ENCODE measurements at regions not wholly inside any gene's neighbourhood (a gene's known extent, or its start where the extent isn't known, plus 50 kb on each side); places are given as distances from the start of the nearest gene placed in this dataset.

DNA sequence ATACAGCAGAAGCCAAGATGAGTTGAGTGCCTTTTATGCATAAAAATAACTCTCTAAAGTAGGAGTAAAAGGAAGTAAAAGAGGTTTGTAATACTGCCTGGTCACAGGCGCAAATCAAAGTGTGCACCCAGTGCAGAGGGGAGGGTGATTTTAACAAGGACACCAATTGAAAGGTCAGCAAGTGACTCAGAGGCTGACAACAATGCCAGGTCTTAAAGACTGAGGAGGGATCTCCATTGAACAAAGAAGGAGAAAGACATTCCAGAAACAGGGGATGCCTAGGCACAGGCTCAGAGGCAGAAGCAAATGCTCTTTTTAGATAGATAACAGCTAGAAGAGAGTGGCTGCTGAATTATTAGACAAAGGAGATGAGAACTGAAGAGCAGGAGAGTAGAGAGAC, 297.4 kb upstream of the VCX start:
- Histone ChIP-seq H3K4me3 (replicated peaks in 1 of 4; ENCODE audit: control extremely low read depth in 1 of 4, insufficient read depth in 1 of 4, low read depth in 3 of 4, low read length in 4 of 4) (no peak overlapping the region), H3K4me1 (ENCODE audit: control insufficient read depth, extremely low read depth, insufficient read depth, low read length) (no peaks in the 10 kb centered on the region), H3K9me3 (ENCODE audit: control insufficient read depth, insufficient read depth, low read depth, low read length) (no peaks in the 10 kb centered on the region), H2AFZ (ENCODE audit: low read length) (no peak overlapping the region), H3K27me3 (ENCODE audit: control insufficient read depth, insufficient read depth, low read length) (no peaks in the 10 kb centered on the region), H3K36me3 (ENCODE audit: control insufficient read depth, insufficient read depth, low read length) (no peaks in the 10 kb centered on the region), H3K27ac (ENCODE audit: insufficient read depth, low read length) (no peak overlapping the region), H3K9ac (ENCODE audit: insufficient read depth, low read length) (no peak overlapping the region), H3K4me2 (ENCODE audit: extremely low read depth, insufficient read depth, low read length) (no peak overlapping the region), H4K20me1 (ENCODE audit: control insufficient read depth, extremely low read depth, insufficient read depth, low read length) (no peaks in the 10 kb centered on the region), H3K79me2 (ENCODE audit: control insufficient read depth, insufficient read depth, low read length) (no peaks in the 10 kb centered on the region)
- no peak for TF ChIP-seq EZH2 (IDR thresholded peaks at IDR 0.05; ENCODE audit: low read length, missing control alignments)
- TF ChIP-seq, protein P1, sequence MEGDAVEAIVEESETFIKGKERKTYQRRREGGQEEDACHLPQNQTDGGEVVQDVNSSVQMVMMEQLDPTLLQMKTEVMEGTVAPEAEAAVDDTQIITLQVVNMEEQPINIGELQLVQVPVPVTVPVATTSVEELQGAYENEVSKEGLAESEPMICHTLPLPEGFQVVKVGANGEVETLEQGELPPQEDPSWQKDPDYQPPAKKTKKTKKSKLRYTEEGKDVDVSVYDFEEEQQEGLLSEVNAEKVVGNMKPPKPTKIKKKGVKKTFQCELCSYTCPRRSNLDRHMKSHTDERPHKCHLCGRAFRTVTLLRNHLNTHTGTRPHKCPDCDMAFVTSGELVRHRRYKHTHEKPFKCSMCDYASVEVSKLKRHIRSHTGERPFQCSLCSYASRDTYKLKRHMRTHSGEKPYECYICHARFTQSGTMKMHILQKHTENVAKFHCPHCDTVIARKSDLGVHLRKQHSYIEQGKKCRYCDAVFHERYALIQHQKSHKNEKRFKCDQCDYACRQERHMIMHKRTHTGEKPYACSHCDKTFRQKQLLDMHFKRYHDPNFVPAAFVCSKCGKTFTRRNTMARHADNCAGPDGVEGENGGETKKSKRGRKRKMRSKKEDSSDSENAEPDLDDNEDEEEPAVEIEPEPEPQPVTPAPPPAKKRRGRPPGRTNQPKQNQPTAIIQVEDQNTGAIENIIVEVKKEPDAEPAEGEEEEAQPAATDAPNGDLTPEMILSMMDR (conservative IDR thresholded peaks at IDR 0.05 in 1 of 2, IDR thresholded peaks at IDR 0.05 in 1 of 2; ENCODE audit: low read depth in 1 of 2, low read length in 2 of 2): no peak
- DNase-seq (ENCODE audit: low read depth in 2 of 2): no peak

- no peaks in the 10 kb centered on the region for H3K4me1 ChIP-seq (ENCODE audit: control insufficient read depth, extremely low read depth, insufficient read depth, low read length)
- no peaks in the 10 kb centered on the region for H4K20me1 ChIP-seq (ENCODE audit: control insufficient read depth, extremely low read depth, insufficient read depth, low read length)
- H3K4me2 ChIP-seq (ENCODE audit: extremely low read depth, insufficient read depth, low read length): no peak overlapping the region
- no peak overlapping the region for H3K4me3 ChIP-seq (replicated peaks in 1 of 4; ENCODE audit: control extremely low read depth in 1 of 4, insufficient read depth in 1 of 4, low read depth in 3 of 4, low read length in 4 of 4)
- TF ChIP-seq, protein P1 (conservative IDR thresholded peaks at IDR 0.05 in 1 of 2, IDR thresholded peaks at IDR 0.05 in 1 of 2; ENCODE audit: low read depth in 1 of 2, low read length in 2 of 2): no peak
- no peaks in the 10 kb centered on the region for H3K36me3 ChIP-seq (ENCODE audit: control insufficient read depth, insufficient read depth, low read length)
- no peaks in the 10 kb centered on the region for H3K9me3 ChIP-seq (ENCODE audit: control insufficient read depth, insufficient read depth, low read depth, low read length)
- DNase-seq (ENCODE audit: low read depth in 2 of 2): no peak
- no peaks in the 10 kb centered on the region for H3K79me2 ChIP-seq (ENCODE audit: control insufficient read depth, insufficient read depth, low read length)
- no peak overlapping the region for H3K9ac ChIP-seq (ENCODE audit: insufficient read depth, low read length)
- no peak overlapping the region for H2AFZ ChIP-seq (ENCODE audit: low read length)
- H3K27ac ChIP-seq (ENCODE audit: insufficient read depth, low read length): no peak overlapping the region
- H3K27me3 ChIP-seq (ENCODE audit: control insufficient read depth, insufficient read depth, low read length): no peaks in the 10 kb centered on the region
Measured at GRCh38 chrX:7542587-7543380, 300.2 kb upstream of the VCX start.

DNA sequence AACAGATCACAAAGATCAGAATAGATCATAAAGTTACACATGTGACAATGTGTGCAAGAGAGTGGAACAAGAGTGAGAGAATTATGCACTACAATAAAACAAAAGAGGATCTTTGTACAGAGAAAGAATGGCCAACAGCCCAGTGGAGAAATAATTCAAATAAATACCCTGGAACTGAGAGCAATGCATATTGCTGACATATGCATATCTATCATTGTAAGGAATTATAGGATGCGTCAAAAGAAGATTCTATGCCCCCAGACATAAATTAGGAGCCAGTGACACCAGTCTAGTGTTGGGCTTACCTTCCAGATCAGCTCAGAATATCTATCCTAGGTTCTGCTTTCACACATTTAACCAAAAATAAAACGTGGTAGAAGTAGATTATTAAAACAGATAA, 320.1 kb upstream of the VCX start:
- H3K27me3 ChIP-seq (ENCODE audit: control insufficient read depth, insufficient read depth, low read length): no peaks in the 10 kb centered on the region
- H3K9ac ChIP-seq (ENCODE audit: insufficient read depth, low read length): no peak overlapping the region
- H4K20me1 ChIP-seq (ENCODE audit: control insufficient read depth, extremely low read depth, insufficient read depth, low read length): no peaks in the 10 kb centered on the region
- H3K4me3 ChIP-seq (replicated peaks in 1 of 4; ENCODE audit: control extremely low read depth in 1 of 4, insufficient read depth in 1 of 4, low read depth in 3 of 4, low read length in 4 of 4): no peak overlapping the region
- H3K9me3 ChIP-seq (ENCODE audit: control insufficient read depth, insufficient read depth, low read depth, low read length): no peaks in the 10 kb centered on the region
- H2AFZ ChIP-seq (ENCODE audit: low read length): no peak overlapping the region
- DNase-seq (ENCODE audit: low read depth in 2 of 2): no peak
- no peak overlapping the region for H3K27ac ChIP-seq (ENCODE audit: insufficient read depth, low read length)
- H3K79me2 ChIP-seq (ENCODE audit: control insufficient read depth, insufficient read depth, low read length): no peaks in the 10 kb centered on the region
- TF ChIP-seq, protein P1 (conservative IDR thresholded peaks at IDR 0.05 in 1 of 2, IDR thresholded peaks at IDR 0.05 in 1 of 2; ENCODE audit: low read depth in 1 of 2, low read length in 2 of 2): no peak
- no peak for TF ChIP-seq EZH2 (IDR thresholded peaks at IDR 0.05; ENCODE audit: low read length, missing control alignments)
- no peaks in the 10 kb centered on the region for H3K4me1 ChIP-seq (ENCODE audit: control insufficient read depth, extremely low read depth, insufficient read depth, low read length)
- no peaks in the 10 kb centered on the region for H3K36me3 ChIP-seq (ENCODE audit: control insufficient read depth, insufficient read depth, low read length)
- no peak overlapping the region for H3K4me2 ChIP-seq (ENCODE audit: extremely low read depth, insufficient read depth, low read length)

Data from fibroblast of lung (primary cell).